T-helper 1 cell treated with Interleukin-12 subunit alpha and Interleukin-12 subunit beta and Interleukin-4 antibody, amounts not matched to agents 30 μg/mL and 1 μg/mL, for 36 hours (primary cell): ENCODE measurements at regions not wholly inside any gene's neighbourhood (a gene's known extent, or its start where the extent isn't known, plus 50 kb on each side); places are given as distances from the start of the nearest gene placed in this dataset.

ENCODE experiments used
- H3K27ac Mint-ChIP-seq: one replicate; pipeline ENCODE4 v1.8.0; 2021; ENCODE audit warnings: mild to moderate bottlenecking, mixed read lengths
- H3K27me3 Mint-ChIP-seq: one replicate; pipeline ENCODE4 v1.8.0; 2021; ENCODE audit warnings: low read depth, mixed read lengths
- H3K36me3 Mint-ChIP-seq: one replicate; pipeline ENCODE4 v1.8.0; 2021; ENCODE audit warnings: low read depth, mixed read lengths
- H3K4me1 Mint-ChIP-seq: one replicate; pipeline ENCODE4 v1.8.0; 2021; ENCODE audit warnings: low read depth, mixed read lengths
- H3K4me3 Mint-ChIP-seq: one replicate; pipeline ENCODE4 v1.8.0; 2021; ENCODE audit warnings: mild to moderate bottlenecking, moderate library complexity, mixed read lengths
- H3K9me3 Mint-ChIP-seq: one replicate; pipeline ENCODE4 v1.8.0; 2021; ENCODE audit warnings: mixed read lengths

DNA sequence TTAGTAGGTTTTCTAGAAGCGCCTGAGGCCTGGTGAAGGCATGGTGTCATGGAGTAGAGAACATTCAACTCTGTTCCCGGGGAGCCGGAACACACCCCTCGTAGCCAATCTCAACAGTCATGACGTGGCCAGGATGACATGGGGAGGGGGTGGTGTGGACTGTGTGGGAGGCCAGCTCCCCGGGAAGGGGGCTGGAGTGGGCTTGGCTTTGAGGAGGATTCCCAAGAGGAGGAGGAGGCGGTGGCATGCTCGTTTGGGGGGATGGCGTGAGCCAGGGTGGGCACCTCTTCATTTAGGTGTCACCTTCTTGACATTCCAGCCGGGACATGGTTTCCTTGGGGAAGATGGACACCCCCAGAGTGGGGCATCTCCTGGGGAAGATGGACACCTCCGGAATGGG, 257.5 kb downstream of the SEC14L1 start:
- Mint-ChIP-seq H3K27me3 (no peaks in the 10 kb centered on the region), H3K4me1 (peaks cover 67% of the 10 kb centered on the region), H3K4me3 (no peak overlapping the region), H3K9me3 (no peaks in the 10 kb centered on the region), H3K27ac (peak overlapping the region; percentile 71), H3K36me3 (peaks cover 41% of the 10 kb centered on the region)

DNA sequence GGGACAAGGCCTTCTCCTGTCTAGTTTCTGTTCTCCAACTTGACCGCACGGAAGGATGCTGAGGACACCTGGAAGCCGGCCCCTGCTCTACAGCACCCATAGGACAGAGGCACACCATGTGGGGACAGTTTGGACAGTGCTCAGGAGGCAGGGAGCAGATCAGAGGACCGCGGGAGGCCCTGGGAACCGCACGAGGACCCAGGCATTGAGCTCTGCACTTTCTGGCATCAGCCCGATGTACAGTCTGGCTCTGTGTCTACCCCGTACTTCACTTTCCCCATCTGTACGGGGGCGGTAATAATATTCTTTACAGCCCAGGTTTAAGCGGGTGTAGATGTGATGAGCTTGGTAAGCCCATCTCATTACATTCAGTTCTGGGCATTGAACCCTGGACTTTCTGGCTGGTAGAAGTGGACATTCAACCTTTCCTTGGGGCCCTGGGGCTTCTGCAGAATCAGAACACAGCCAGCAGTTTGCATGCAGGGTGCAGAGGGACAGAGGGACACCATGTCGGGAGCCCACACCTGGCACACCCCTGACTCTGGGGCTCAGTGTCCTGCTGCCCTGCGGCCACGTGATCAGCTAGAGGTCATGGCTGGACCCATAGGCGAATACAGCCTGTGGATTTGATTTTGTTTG, 258.7 kb downstream of the SEC14L1 start:
- H3K9me3 Mint-ChIP-seq = no peaks in the 10 kb centered on the region
- H3K27me3 Mint-ChIP-seq = no peaks in the 10 kb centered on the region
- H3K27ac Mint-ChIP-seq = peak overlapping the region; percentile 91
- H3K4me3 Mint-ChIP-seq = peak overlapping the region; percentile 73
- peaks cover 70% of the 10 kb centered on the region for H3K4me1 Mint-ChIP-seq
- peaks cover 48% of the 10 kb centered on the region for H3K36me3 Mint-ChIP-seq

GRCh38 chr17:77400445-77400870, 259.7 kb downstream of the SEC14L1 start:
- peak overlapping the region; percentile 73 for H3K4me3 Mint-ChIP-seq
- no peaks in the 10 kb centered on the region for H3K27me3 Mint-ChIP-seq
- peaks cover 73% of the 10 kb centered on the region for H3K4me1 Mint-ChIP-seq
- no peaks in the 10 kb centered on the region for H3K9me3 Mint-ChIP-seq
- peak overlapping the region; percentile 91 for H3K27ac Mint-ChIP-seq
- H3K36me3 Mint-ChIP-seq = peaks cover 55% of the 10 kb centered on the region

DNA sequence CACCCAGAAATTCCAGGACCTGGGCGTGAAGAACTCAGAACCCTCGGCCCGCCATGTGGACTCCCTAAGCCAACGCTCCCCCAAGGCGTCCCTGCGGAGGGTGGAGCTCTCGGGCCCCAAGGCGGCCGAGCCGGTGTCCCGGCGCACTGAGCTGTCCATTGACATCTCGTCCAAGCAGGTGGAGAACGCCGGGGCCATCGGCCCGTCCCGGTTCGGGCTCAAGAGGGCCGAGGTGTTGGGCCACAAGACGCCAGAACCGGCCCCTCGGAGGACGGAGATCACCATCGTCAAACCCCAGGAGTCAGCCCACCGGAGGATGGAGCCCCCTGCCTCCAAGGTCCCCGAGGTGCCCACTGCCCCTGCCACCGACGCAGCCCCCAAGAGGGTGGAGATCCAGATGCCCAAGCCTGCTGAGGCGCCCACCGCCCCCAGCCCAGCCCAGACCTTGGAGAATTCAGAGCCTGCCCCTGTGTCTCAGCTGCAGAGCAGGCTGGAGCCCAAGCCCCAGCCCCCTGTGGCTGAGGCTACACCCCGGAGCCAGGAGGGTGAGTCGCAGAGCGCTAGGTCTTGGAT, 261.5 kb downstream of the SEC14L1 start:
- Mint-ChIP-seq H3K4me1 (peaks cover 73% of the 10 kb centered on the region), H3K9me3 (no peaks in the 10 kb centered on the region), H3K4me3 (peak overlapping the region; percentile 47), H3K36me3 (peaks cover 55% of the 10 kb centered on the region), H3K27me3 (no peaks in the 10 kb centered on the region), H3K27ac (peak overlapping the region; percentile 52)

- H3K9me3 Mint-ChIP-seq = no peaks in the 10 kb centered on the region
- H3K27me3 Mint-ChIP-seq = no peaks in the 10 kb centered on the region
- H3K4me1 Mint-ChIP-seq = peaks cover 74% of the 10 kb centered on the region
- peak overlapping the region; percentile 95 for H3K27ac Mint-ChIP-seq
- H3K36me3 Mint-ChIP-seq = peaks cover 49% of the 10 kb centered on the region
- H3K4me3 Mint-ChIP-seq = peak overlapping the region; percentile 89
Measured at GRCh38 chr17:77403854-77404253, 263.1 kb downstream of the SEC14L1 start.

DNA sequence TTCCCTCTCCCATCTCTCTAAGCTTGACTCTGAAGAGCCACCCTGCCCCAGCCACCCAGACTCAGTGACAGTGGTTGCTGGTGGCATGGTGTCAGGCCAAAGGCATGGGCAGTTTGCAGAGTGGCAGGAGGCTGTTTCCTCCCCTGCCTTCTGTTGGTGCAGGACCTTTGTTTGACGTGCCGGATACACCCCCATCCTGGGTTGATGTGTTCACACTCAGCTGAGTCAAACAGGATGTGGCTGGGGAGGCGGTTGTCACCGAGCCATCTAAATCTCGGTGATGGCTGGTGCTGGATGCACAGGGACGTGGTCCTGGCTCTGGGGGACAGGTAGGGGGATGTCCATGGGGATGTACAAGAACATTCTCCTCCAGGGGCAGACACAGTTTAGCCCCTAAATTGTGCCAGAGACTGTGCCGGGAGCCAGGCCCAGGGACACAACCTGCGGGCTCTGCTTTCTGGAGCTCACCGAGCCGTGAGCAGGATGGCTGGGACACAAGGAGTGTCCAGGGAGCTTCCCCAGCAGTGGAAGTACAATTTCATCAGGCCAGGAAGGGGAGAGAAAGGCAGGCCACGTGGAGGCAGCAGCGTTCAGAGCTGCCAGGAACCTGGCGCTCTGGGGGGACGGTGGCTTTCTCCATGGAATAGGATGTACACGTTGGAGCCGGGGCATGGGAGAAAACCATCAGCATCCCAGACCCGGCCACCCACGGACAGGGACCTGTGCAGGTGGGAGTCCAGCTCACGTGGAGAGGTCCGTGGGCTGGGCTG, 264.2 kb downstream of the SEC14L1 start:
- peak overlapping the region; percentile 95 for H3K27ac Mint-ChIP-seq
- H3K4me3 Mint-ChIP-seq = peak overlapping the region; percentile 89
- H3K9me3 Mint-ChIP-seq = no peaks in the 10 kb centered on the region
- peaks cover 50% of the 10 kb centered on the region for H3K36me3 Mint-ChIP-seq
- no peaks in the 10 kb centered on the region for H3K27me3 Mint-ChIP-seq
- peaks cover 68% of the 10 kb centered on the region for H3K4me1 Mint-ChIP-seq

GRCh38 chr17:77405867-77406732, 265.3 kb downstream of the SEC14L1 start:
- Mint-ChIP-seq H3K4me1 (peaks cover 68% of the 10 kb centered on the region), H3K9me3 (no peaks in the 10 kb centered on the region), H3K27me3 (no peaks in the 10 kb centered on the region), H3K4me3 (peak overlapping the region; percentile 89), H3K36me3 (peaks cover 49% of the 10 kb centered on the region), H3K27ac (peak overlapping the region; percentile 95)

GRCh38 chr17:77407321-77408277, 266.8 kb downstream of the SEC14L1 start:
- peak overlapping the region; percentile 64 for H3K4me3 Mint-ChIP-seq
- H3K27ac Mint-ChIP-seq = peak overlapping the region; percentile 81

GRCh38 chr17:77408284-77408683, 267.5 kb downstream of the SEC14L1 start:
- Mint-ChIP-seq H3K4me1 (peaks cover 67% of the 10 kb centered on the region), H3K4me3 (peak overlapping the region; percentile 64), H3K9me3 (no peaks in the 10 kb centered on the region), H3K27me3 (no peaks in the 10 kb centered on the region), H3K36me3 (peaks cover 43% of the 10 kb centered on the region), H3K27ac (peak overlapping the region; percentile 81)

More at GRCh38 chr17:77407321-77408277, 266.8 kb downstream of the SEC14L1 start:
- no peaks in the 10 kb centered on the region for H3K27me3 Mint-ChIP-seq
- peaks cover 67% of the 10 kb centered on the region for H3K4me1 Mint-ChIP-seq
- H3K9me3 Mint-ChIP-seq = no peaks in the 10 kb centered on the region
- H3K36me3 Mint-ChIP-seq = peaks cover 43% of the 10 kb centered on the region

DNA sequence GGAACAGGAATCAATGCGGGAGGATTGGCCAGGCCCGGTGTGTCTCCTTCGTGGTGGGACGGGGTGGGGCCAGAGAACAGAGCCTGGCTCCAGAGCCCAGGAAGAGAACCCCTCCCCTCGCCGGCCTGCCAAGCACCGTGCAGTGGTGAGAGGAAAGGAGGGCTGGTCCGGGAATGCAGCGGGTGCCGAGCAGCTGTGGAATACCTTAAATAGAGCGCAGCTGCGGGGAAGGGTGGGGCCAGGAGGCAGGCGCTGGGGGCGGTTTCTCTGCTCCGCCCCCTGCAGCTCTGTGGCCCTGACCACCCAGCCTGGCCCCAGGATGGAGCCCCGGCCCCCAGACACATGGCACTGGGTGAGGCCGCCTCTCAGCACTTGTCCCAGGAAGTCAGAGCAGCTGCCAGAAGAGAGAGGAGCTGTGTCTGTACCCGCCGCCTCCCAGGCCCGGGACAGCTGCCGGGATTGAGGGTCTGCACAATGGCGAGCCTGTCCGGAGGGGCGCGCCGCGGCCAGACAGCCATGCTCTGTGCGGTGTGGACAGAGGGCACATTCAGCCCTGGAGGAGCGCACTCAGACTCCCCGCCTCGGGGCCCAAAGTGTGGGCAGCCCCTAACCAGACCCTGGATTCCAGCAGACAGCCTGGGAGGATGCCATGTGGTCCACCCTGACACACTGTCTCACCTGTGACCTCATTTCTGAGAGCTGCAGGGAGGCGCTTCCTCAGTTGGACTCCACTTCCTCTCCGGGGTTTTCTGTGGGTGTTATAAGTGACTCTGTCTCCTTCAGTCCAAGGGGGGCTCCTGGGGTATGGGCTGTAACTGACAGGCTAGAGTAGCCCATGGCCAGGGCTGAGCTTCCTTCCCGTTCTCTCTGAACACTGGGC, 268.8 kb downstream of the SEC14L1 start:
- Mint-ChIP-seq H3K27ac (peak overlapping the region; percentile 75), H3K9me3 (no peaks in the 10 kb centered on the region), H3K36me3 (peaks cover 36% of the 10 kb centered on the region), H3K4me3 (peak overlapping the region; percentile 74), H3K4me1 (peaks cover 58% of the 10 kb centered on the region), H3K27me3 (no peaks in the 10 kb centered on the region)

GRCh38 chr17:77410470-77410869, 269.7 kb downstream of the SEC14L1 start:
- peak overlapping the region; percentile 45 for H3K4me3 Mint-ChIP-seq
- peaks cover 32% of the 10 kb centered on the region for H3K36me3 Mint-ChIP-seq
- no peaks in the 10 kb centered on the region for H3K9me3 Mint-ChIP-seq
- H3K27ac Mint-ChIP-seq = peak overlapping the region; percentile 60
- H3K27me3 Mint-ChIP-seq = no peaks in the 10 kb centered on the region
- H3K4me1 Mint-ChIP-seq = peaks cover 53% of the 10 kb centered on the region

DNA sequence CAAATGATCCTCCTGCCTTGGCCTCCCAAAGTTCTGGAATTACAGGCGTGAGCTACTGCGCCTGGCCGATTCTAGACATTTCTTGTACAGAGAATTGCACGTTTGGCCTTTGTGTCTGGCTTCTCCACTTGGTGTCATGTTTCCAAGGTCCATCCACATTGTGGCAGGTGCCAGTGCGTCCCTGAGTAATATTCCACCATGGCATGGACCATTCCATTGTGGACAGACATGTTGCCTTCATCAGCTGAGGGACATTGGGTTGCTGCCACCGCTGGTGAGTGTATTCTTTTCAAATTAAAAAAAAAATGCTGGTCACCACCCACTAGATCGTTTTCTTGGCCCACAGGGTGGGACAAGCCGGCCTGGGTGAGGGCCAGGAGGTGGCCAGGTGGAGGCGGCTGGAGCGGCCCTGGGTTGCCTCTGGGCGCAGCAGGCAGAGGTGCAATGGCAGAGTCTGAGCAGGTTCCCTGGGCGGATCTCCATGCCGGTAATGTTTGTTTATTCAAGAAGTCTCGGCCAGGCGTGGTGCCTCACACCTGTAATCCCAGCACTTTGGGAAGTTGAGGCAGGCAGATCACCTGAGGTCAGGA, 274.1 kb downstream of the SEC14L1 start:
- H3K4me1 Mint-ChIP-seq = peaks cover 45% of the 10 kb centered on the region
- no peak overlapping the region for H3K27ac Mint-ChIP-seq
- H3K4me3 Mint-ChIP-seq = no peak overlapping the region
- H3K9me3 Mint-ChIP-seq = no peaks in the 10 kb centered on the region
- no peaks in the 10 kb centered on the region for H3K27me3 Mint-ChIP-seq
- H3K36me3 Mint-ChIP-seq = peaks cover 31% of the 10 kb centered on the region
